Mucosa of stomach (tissue), 1 donor: ENCODE measurements at regions not wholly inside any gene's neighbourhood (a gene's known extent, or its start where the extent isn't known, plus 50 kb on each side); places are given as distances from the start of the nearest gene placed in this dataset.

Experiments
- H3K27me3 ChIP-seq: one replicate; pipeline ENCODE4 v1.7.0; 2013; ENCODE audit warnings: mild to moderate bottlenecking, low read length; ENCODE audit not compliant: control insufficient read depth, insufficient read depth
- H3K36me3 ChIP-seq: one replicate; pipeline ENCODE4 v1.7.0; 2013; ENCODE audit warnings: low read length; ENCODE audit not compliant: control insufficient read depth, insufficient read depth
- H3K4me1 ChIP-seq: one replicate; pipeline ENCODE4 v1.7.0; 2013; ENCODE audit warnings: mild to moderate bottlenecking, low read length; ENCODE audit not compliant: control insufficient read depth, insufficient read depth
- H3K4me3 ChIP-seq: one replicate; pipeline ENCODE4 v1.7.0; 2013; ENCODE audit warnings: low read length
- H3K9ac ChIP-seq: one replicate; pipeline ENCODE4 v1.7.0; 2013; ENCODE audit warnings: mild to moderate bottlenecking, low read length, moderate library complexity
- H3K9me3 ChIP-seq: one replicate; pipeline ENCODE4 v1.7.0; 2013; ENCODE audit warnings: mild to moderate bottlenecking, low read length, moderate library complexity; ENCODE audit not compliant: control insufficient read depth
- donor health status: Pancreatic carcinoma.

- H3K4me3 ChIP-seq, result no peak overlapping the region
- H3K9me3 ChIP-seq, result no peaks in the 10 kb centered on the region
- H3K36me3 ChIP-seq, result no peaks in the 10 kb centered on the region
- no peaks in the 10 kb centered on the region for H3K27me3 ChIP-seq
- no peak overlapping the region for H3K9ac ChIP-seq
- H3K4me1 ChIP-seq, result peaks cover 19% of the 10 kb centered on the region
These were observed 196.2 kb downstream of the SAMD5 start for GRCh38 chr6:147704691-147705090.

DNA sequence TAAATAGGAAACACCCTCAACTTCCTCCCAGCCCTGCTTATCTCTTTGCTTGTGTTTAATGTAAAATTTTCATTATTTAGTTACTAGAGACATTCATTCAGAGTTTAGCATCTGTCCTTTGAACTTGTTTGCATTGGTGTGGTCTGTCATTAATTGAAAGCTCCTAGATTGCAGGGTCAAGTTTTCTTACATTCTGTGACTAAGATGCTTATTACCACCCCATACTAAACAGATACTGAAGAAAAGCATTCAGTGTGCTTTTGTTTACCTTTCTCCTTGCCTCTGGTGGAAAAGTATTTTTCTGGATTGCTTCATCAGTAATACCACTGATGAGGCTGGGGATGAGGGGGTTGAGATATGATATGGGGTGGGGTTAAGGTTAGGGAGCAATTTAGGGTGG is 199.0 kb downstream of the SAMD5 start:
- Histone ChIP-seq H3K4me3 (no peak overlapping the region), H3K9ac (no peak overlapping the region), H3K9me3 (no peaks in the 10 kb centered on the region), H3K4me1 (peaks cover 23% of the 10 kb centered on the region), H3K27me3 (no peaks in the 10 kb centered on the region), H3K36me3 (no peaks in the 10 kb centered on the region)

DNA sequence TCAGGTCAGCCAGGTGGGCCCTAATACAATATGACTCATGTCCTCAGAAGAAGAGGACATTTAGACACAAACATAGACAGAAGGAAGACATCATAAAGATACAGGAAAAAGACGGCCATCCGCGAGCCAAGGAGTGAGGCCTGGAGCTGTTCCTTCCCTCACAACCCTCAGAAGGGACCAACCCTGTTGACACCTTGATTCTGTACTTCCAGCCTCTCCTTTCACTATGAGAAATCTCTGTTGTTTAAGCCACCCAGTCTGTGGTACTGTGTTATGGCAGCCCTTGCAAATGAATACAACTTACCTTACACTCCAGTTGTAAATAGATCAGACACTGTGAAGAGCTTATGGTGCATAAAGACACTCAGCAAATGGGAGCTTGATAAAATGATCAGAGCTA is 199.7 kb downstream of the SAMD5 start:
- no peaks in the 10 kb centered on the region for H3K36me3 ChIP-seq
- H3K9me3 ChIP-seq, result no peaks in the 10 kb centered on the region
- H3K4me3 ChIP-seq, result no peak overlapping the region
- no peaks in the 10 kb centered on the region for H3K27me3 ChIP-seq
- no peak overlapping the region for H3K9ac ChIP-seq
- peaks cover 23% of the 10 kb centered on the region for H3K4me1 ChIP-seq

GRCh38 chr6:147709396-147710272 is 201.1 kb downstream of the SAMD5 start:
- H3K36me3 ChIP-seq, result no peaks in the 10 kb centered on the region
- H3K4me3 ChIP-seq, result no peak overlapping the region
- no peak overlapping the region for H3K9ac ChIP-seq
- H3K27me3 ChIP-seq, result no peaks in the 10 kb centered on the region
- H3K9me3 ChIP-seq, result no peaks in the 10 kb centered on the region
- peaks cover 23% of the 10 kb centered on the region for H3K4me1 ChIP-seq

- Histone ChIP-seq H3K27me3 (no peaks in the 10 kb centered on the region), H3K4me3 (no peak overlapping the region), H3K36me3 (no peaks in the 10 kb centered on the region), H3K4me1 (peaks cover 23% of the 10 kb centered on the region), H3K9me3 (no peaks in the 10 kb centered on the region), H3K9ac (no peak overlapping the region)
These were observed 202.4 kb downstream of the SAMD5 start for GRCh38 chr6:147710890-147711289.

GRCh38 chr6:147711476-147711875 is 203.0 kb downstream of the SAMD5 start:
- Histone ChIP-seq H3K9ac (no peak overlapping the region), H3K4me3 (no peak overlapping the region), H3K4me1 (peaks cover 23% of the 10 kb centered on the region), H3K36me3 (no peaks in the 10 kb centered on the region), H3K9me3 (no peaks in the 10 kb centered on the region), H3K27me3 (no peaks in the 10 kb centered on the region)

GRCh38 chr6:147712841-147713240 is 204.4 kb downstream of the SAMD5 start:
- Histone ChIP-seq H3K4me3 (no peak overlapping the region), H3K4me1 (peaks cover 17% of the 10 kb centered on the region), H3K27me3 (no peaks in the 10 kb centered on the region), H3K9me3 (no peaks in the 10 kb centered on the region), H3K36me3 (no peaks in the 10 kb centered on the region), H3K9ac (no peak overlapping the region)

DNA sequence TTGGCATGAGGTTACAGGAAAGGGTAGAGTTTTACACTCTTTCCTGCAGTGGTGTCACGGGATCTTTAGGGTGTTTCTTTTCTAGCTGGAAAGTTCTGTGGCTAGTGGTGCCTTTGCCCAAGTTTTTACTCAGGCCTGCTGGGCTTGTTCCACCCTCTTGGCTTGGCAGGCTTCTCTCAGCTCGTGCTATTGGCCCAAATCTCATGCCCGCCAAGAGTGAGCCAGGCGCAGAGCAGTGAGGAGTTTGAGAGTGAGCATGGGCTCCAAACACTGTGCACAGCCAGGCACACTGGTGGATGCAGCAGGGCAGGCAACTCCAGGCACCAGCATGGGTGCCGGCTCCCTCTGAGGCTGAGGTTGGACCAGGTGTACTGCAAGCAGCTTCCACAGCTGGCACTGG is 206.5 kb downstream of the SAMD5 start:
- H3K9ac ChIP-seq, result no peak overlapping the region
- H3K9me3 ChIP-seq, result no peaks in the 10 kb centered on the region
- H3K27me3 ChIP-seq, result no peaks in the 10 kb centered on the region
- H3K4me1 ChIP-seq, result peaks cover 6% of the 10 kb centered on the region
- no peak overlapping the region for H3K4me3 ChIP-seq
- no peaks in the 10 kb centered on the region for H3K36me3 ChIP-seq

DNA sequence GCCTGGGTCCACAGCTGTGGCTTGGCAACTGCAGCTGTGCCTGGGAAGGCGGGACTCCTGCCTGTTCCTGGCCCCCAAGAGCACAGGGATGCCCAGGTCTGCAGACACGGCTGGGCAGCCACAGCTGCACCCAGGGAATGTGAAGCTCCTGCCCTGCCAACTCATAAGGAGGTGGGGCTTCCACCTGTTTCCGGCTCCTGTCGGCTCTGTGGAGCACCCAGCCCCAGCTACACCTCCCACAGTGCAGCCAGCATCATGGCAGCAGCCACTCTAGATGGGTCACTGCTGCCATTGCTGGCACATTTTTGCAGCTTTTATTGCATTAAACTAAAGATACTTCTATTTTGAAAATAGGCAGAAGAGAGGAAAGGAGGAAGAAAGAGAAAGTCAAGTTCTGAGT is 207.9 kb downstream of the SAMD5 start:
- Histone ChIP-seq H3K9me3 (no peaks in the 10 kb centered on the region), H3K27me3 (no peaks in the 10 kb centered on the region), H3K4me1 (no peaks in the 10 kb centered on the region), H3K36me3 (no peaks in the 10 kb centered on the region), H3K9ac (no peak overlapping the region), H3K4me3 (no peak overlapping the region)

DNA sequence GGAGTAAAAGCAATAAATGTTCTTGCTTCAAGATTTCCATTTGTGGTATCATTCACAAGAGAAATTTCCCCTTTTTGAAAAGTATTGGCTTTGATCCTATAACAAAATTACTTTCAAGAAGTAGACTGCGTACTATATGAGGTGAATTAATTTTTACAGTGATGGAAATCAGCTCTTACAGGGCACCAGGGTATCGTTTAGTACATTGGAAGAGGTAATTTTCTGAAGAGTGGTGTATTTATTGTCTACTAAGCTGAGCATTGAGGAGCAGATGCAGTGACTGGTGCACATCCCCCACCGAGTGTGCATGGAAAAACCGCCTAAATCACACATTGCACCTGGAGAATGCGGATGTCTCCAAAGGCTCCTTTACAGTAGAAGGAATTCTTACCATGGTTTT is 209.5 kb downstream of the SAMD5 start:
- no peak overlapping the region for H3K9ac ChIP-seq
- H3K36me3 ChIP-seq, result no peaks in the 10 kb centered on the region
- H3K9me3 ChIP-seq, result no peaks in the 10 kb centered on the region
- H3K4me1 ChIP-seq, result no peaks in the 10 kb centered on the region
- H3K27me3 ChIP-seq, result no peaks in the 10 kb centered on the region
- H3K4me3 ChIP-seq, result no peak overlapping the region

- no peaks in the 10 kb centered on the region for H3K27me3 ChIP-seq
- H3K4me1 ChIP-seq, result no peaks in the 10 kb centered on the region
- no peaks in the 10 kb centered on the region for H3K9me3 ChIP-seq
- H3K36me3 ChIP-seq, result no peaks in the 10 kb centered on the region
- no peak overlapping the region for H3K4me3 ChIP-seq
- H3K9ac ChIP-seq, result no peak overlapping the region
These were observed 213.7 kb downstream of the SAMD5 start for GRCh38 chr6:147722158-147722557.

- no peaks in the 10 kb centered on the region for H3K27me3 ChIP-seq
- no peaks in the 10 kb centered on the region for H3K4me1 ChIP-seq
- H3K9me3 ChIP-seq, result no peaks in the 10 kb centered on the region
- no peak overlapping the region for H3K9ac ChIP-seq
- no peaks in the 10 kb centered on the region for H3K36me3 ChIP-seq
- no peak overlapping the region for H3K4me3 ChIP-seq
These were observed 216.0 kb downstream of the SAMD5 start for GRCh38 chr6:147724454-147724853.

- Histone ChIP-seq H3K27me3 (no peaks in the 10 kb centered on the region), H3K36me3 (no peaks in the 10 kb centered on the region), H3K9ac (no peak overlapping the region)
These were observed 217.9 kb downstream of the SAMD5 start for GRCh38 chr6:147726342-147726741.

More at GRCh38 chr6:147726342-147726741, 217.9 kb downstream of the SAMD5 start:
- Histone ChIP-seq H3K4me1 (no peaks in the 10 kb centered on the region), H3K4me3 (no peak overlapping the region), H3K9me3 (no peaks in the 10 kb centered on the region)
